Epithelial cell of prostate (primary cell): ENCODE measurements at regions not wholly inside any gene's neighbourhood (a gene's known extent, or its start where the extent isn't known, plus 50 kb on each side); places are given as distances from the start of the nearest gene placed in this dataset.
A peak's percentile ranks its signal among the peaks of the same experiment; 100 is the strongest.

Experiments
- DNase-seq: peaks from one replicate; pipeline ENCODE4 v3.0.0-alpha.2; 2011; ENCODE audit warnings: low read depth, low spot score
- H3K27ac ChIP-seq: fragments of 450-650 bp; 2 replicates; pipeline ENCODE4 v1.5.1; 2017; ENCODE audit warnings: mild to moderate bottlenecking

DNA sequence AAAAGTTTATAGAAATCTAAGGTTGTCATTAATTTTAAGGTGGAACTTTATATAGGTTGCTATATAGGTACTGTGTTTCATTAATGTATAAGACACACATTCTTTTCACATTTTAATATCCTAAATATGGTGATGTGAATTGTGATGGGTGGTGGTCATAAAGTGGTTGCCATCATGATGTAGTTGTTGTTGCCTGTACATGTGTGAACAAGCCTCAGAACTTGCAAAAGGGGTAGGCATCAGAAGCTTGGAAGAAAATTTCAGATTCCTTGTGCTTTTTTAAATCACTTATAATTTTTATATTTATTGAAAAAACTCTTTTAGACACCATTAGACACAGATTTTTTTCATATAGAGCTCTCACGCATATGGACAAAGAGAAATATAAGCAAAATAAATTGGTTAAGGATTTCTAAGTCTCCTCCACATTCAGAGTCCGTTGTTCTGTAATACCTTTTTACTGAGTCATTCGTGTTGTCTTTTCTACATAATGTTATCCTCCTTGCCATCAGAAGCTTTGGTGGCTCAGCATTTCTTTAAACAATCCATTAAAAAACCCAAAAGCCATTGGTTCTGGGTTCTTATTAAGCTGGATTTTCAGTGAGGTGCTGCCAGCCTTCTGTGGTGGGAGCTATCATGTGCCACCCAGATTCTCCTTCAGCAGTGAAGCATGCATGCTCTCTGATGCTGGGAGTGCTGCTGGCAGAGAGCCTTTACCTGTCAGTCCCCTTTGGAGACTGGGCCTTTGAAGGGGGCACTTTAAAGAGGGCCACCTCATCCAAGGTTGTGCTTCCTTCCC is 140.4 kb upstream of the GALNT15 start:
- DNase-seq, result no peak
- no peak overlapping the region for H3K27ac ChIP-seq

DNA sequence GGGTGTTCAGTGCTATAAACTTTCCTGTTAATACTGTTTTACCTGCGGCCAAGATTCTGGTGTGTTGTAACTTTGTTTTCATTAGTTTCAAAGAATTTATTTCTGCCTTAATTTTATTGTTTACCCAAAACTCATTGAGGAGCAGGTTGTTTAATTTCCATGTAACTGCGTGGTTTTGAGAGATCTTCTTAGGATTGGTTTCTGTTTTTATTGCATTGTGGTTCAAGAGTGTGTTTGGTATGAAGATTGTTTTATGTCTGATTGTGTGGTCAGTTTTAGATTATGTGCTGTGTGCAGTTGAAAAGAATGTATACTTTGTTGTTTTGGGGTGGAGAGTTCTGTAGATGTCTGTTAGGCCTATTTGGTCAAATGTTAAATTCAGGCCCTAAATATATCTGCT is 133.5 kb upstream of the GALNT15 start:
- no peak for DNase-seq
- no peak overlapping the region for H3K27ac ChIP-seq

DNA sequence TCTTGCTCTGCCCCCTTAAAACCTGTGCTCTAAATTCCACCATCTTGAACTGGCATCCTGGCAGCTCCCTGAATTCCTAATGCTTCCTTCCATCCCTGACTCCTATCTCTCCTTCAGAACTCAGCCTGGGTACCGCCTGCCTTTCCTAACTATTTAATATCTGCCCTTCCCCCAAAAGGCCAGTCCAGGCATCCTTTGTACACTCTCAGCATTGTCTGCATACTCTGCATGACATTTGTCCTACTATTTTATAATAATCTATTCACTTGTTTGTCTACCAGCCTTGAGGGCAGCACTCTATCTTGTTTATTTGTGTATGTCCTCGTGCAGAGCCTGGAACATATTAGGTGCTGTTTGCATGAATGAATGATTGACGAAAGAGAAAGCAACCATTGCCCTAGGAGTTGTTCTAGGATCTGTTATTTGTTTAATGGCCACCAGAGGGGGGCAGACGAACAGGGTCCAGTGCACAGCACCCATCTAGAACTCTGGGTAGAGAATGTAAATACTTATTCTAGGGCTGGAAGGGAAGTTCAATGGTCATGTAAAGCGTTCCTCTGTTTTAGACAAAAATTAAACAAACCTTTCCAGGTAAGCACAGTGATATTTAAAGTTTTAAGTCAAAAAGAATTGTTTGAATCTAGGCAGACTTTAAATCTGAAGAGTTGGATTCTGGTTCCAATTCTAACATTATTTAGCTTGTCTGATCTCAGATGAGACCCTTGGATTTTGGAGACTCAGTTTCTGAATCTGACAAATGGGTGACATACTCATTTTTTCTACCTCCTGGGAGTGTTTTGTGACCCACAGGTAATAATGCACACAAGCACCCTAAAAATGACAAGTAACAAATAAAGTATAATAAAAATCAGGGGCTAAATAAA is 125.8 kb upstream of the GALNT15 start:
- no peak for DNase-seq
- H3K27ac ChIP-seq, result no peak overlapping the region

DNA sequence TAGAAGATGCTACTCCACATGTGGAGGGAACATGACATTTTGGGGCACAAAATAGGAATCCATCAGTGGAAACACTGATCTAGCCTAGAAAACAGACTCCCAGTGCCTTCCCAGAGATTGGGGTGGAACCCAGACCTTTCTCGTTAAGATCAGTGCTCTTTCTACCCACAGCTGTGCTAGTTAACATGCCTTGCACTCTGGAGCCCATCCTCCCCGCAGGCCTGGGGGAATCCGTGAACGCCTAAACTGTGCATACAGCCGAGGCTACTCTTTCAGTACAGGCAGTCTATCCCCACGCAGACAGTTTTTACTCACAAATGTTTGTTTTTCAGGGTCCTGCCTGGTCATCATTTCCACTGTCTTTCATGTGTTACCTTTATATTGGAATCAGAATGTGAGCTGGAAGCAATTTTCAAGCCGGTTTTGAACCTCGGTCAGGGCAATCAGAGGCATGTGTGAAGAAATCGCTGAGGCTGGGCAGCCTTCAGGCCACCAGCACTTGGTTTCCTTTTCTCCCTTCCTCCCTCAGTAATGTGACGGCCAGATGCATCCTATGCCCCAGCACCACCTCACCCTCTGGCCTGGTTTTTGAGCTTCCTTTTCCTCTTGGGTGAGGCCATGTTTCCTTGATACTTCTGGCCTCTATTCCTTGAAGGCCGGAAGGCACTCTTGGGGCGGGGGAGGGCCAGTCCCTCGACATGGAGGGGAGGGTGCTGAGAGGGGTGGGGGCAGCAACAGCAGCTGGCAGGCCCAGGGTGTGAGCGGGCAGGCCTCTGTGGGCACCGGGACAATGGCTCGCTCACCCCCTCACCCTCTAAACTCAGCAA is 123.6 kb upstream of the GALNT15 start:
- no peak overlapping the region for H3K27ac ChIP-seq
- DNase-seq, result no peak

DNA sequence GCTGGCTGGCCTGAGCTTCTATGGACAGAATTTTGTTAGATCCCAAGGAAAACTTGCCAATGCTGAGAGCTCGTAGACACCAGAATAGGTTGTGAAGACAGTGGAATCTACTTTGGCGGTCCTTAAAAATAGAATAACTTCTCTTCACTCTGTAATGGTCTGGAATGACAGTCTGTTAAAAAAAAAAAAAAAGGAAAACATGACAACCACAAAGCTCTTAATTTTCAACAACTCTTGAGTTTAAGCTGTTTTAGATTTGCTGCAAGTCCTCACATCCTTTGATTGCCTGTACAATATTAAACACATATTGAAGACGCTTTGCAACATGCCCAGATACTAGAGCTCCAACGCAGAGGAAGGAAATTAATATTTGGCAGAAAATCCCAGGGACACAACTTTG is 122.8 kb upstream of the GALNT15 start:
- DNase-seq, result no peak
- H3K27ac ChIP-seq, result no peak overlapping the region

DNA sequence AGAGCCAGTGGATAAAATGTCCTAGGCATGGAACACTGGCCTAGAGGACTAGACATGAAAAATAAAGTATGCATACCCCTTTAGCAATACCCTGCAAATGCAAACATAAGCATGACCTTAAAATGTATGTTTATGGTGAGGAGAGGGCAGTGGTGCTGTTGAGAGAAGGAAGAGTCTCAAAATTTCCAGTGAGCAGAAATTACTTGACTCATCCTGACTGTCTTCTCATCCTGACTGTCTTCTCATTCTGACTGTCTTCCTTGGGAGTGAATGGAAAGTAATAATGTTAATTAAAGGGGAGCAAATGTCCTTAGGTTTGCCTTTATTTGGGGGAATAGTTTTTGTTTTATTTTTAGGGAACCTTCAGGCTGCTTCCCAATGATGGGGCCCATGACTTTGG is 121.5 kb upstream of the GALNT15 start:
- no peak overlapping the region for H3K27ac ChIP-seq
- no peak for DNase-seq

DNA sequence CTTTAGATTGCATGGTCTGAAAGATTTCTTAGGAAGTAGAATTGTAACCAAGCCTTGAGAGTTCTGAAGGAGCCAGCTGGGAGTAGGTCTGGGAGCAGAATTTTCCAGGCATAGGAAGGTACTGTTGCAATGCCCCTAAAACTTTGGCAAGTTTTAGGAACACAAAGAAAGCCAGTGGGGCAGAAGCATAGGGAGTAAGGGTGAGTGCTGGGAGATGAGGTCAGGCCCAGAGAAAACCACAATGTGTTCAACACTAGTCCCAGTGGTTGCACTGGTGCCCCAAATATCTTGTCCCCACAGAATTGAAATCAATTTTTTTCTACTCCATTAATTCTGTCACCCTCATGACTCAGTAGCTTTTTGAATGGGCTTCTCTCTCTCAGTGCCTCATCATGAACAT is 120.7 kb upstream of the GALNT15 start:
- H3K27ac ChIP-seq, result no peak overlapping the region
- no peak for DNase-seq

DNA sequence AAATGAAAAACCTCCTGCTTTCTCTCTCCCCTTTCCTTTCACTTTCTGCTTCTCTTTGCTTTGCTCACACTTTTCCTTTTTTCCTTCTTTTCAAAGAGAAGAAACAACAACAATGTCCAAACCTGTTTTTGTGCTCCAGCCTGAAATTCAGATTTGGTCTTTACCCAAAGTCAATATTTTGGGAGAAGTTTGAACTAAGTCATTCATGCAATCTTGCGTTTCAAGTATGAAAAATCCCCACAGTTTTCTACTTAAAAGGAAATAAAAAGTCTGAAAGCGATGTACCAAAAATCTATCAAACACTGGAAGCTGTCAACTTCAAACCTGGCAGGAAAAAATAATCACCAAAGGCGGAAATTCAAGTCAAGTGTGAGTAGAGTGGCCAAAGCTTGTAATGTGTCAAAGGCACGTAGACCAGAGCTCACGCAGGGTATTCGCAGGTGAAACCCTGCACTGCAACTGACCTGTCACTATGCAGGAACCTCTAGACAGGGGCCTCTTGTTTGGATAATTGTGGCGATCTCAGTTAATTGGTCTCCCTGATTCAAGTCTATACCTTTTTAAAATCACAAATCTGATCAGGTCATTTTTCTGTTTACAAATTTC is 118.8 kb upstream of the GALNT15 start:
- H3K27ac ChIP-seq, result peak overlapping the region; percentile 48
- DNase-seq, result no peak

DNA sequence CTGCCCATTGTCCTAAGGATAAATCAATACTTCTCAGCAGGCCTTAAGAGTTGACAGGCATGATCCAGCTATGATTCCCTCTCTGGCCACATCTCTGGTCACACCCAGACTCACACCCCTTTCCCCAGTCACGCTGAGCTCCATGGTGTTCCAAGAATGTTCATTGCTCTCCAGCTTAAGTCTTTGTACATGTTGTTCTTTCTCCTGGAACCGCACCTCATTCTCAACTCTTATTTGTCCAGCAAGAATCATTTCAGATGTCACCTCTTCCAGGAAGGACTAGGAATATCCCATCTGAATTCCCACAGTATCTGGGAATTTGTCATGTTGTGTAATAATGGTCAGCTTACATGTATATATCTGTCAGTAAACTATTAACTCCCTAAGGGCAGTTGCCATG is 118.3 kb upstream of the GALNT15 start:
- no peak for DNase-seq
- H3K27ac ChIP-seq, result peak overlapping the region; percentile 48

DNA sequence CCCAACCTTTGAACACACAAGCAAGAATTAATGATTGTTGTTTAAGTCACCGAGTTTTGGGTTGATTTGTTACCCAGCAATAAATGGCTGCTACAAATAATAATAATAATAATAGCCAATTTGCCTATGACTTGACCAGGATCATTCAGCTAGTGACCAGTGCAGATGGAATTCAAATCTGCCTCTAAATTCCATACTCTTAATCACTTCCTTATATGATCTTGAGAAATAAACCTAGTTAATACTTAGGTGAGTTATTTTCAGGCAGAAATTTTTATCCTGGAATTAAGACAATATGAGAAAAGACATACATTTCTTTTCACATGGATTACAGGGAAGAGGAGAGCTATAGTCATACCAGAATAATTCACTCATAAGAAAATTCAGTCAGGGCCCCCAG is 116.0 kb upstream of the GALNT15 start:
- peak overlapping the region; percentile 80 for H3K27ac ChIP-seq
- no peak for DNase-seq

DNA sequence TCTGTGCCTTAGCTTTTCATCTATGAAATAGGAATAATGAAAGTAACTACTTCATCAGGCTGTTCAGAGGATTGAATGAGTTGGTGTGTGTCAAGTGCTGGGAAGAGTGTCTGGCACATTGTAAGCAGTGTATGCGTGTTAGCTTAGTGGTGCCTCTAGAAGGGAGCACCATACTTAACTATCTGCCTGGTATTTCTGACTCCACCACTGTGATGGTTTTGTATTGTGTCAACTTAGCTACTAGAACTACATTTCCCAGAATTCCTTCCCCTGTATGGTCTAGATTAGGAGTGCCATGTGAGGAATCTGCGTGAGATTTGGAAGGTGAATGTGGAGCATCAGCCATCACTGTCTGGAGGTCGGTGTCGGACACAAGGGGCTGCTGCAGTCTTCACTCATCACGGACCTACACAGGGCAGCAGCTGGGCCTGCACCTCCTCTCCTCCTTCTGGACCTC is 115.4 kb upstream of the GALNT15 start:
- H3K27ac ChIP-seq, result peak overlapping the region; percentile 80
- no peak for DNase-seq

DNA sequence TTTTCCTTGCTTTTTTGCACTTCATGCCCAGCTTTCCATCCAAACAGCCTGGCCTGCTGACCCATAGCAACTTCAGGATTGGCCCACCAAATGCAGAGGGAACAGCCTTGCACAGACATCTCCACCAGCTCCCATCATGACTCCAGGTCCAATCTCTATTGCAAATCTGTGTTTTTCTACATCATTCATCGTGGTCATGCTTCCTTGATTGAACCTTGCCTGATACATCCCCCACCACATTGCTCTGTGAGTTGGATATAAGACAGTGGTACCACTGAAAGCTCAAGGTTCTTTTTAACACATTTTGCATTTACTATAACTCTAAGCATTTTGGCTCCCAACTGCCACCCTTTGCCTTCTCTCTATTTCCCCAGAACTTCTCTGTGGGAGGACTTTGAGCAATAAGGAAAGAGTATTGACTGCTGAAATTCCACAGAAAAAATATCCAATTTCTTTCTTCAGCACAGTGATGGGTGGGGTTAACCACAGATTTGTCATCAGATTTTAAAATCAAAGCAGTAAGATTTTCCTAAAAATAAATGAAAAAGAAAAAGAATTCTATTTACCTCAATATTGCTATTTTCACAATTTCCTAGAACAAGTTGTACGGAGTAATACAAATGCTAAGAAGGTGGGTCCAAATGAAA is 114.6 kb upstream of the GALNT15 start:
- H3K27ac ChIP-seq, result peak overlapping the region; percentile 80
- no peak for DNase-seq

DNA sequence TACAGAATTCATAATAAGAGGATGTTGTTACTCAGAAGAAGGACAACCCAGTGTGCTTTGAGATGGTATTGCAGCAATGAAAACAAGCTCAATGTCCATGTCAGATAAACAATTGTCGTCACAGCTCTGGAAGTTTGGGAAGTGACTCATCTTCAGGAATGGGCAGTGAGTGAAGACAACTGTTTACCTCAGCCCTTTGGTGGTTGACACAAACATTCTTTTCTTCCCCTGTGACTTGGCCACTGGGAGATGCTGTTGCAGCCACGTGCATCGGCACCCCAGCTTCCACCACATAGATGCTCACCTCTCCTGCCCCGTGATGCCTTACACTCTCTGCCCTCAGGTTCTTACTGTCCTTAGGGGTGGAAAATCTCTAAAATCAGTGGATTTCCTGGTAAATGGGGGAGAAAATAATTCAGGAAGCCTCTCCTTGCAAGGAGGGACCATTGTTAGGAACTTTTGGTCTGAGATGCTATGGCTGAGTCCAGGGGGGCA is 114.1 kb upstream of the GALNT15 start:
- DNase-seq, result peak; percentile 94

DNA sequence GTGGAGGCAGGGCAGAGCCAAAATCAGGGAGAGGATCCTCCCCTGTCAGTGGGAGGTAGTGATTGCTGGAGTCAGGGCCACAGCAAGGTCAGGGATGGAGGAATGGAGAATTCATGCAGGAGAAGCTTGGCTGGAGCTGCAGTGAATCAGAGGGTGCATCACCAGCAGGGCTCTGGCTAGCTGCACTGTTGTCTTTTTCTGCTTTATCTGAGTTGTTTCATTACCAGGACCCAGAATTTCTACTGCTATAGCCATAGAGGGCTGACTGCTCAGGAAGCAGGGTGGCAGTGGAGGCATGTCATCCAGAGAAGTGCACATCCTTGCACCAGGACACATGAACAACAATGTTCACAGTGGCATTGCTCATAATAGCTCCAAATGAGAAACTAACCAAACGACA is 113.5 kb upstream of the GALNT15 start:
- peak overlapping the region; percentile 80 for H3K27ac ChIP-seq
- DNase-seq, result no peak

More for the DNA sequence above, 114.1 kb upstream of the GALNT15 start:
- H3K27ac ChIP-seq, result peak overlapping the region; percentile 80

DNA sequence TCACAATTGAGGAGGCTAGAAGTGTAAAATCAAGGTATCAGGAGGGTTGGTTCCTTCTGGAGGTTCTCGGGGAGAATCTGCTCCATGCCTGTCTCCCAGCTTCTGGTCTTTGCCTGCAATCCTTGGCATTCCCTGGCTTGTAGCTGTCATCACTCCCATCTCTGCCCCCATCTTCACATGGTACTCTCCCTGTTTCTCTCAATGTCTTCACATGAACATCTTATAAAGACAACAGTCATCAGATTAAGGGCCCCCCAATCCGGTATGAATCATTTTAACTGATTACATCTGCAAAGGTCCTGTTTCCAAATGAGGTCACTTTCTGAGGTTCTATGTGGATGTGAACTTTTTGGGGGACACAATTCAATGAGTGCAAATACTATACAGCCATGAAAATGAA is 113.0 kb upstream of the GALNT15 start:
- H3K27ac ChIP-seq, result peak overlapping the region; percentile 80
- no peak for DNase-seq

DNA sequence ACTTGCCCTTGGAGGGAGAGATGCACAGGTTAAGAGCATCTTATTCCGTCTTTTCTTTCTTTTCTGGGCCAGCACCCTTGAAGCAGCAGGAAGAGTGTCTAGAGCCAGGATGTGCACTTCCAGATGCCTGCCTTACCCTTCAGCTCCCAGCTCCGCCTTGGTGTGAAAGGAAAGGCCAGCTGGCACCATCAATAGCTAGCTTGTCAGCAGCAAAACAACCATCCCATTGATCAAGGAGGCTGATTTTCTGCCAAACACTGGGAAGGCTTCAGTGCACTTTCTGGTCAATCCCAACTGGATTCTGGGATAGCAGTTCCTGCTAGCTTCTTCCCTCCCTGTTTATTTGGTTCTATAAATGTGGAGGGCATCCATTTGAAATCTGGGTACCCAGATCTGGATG is 110.9 kb upstream of the GALNT15 start:
- no peak overlapping the region for H3K27ac ChIP-seq
- no peak for DNase-seq

DNA sequence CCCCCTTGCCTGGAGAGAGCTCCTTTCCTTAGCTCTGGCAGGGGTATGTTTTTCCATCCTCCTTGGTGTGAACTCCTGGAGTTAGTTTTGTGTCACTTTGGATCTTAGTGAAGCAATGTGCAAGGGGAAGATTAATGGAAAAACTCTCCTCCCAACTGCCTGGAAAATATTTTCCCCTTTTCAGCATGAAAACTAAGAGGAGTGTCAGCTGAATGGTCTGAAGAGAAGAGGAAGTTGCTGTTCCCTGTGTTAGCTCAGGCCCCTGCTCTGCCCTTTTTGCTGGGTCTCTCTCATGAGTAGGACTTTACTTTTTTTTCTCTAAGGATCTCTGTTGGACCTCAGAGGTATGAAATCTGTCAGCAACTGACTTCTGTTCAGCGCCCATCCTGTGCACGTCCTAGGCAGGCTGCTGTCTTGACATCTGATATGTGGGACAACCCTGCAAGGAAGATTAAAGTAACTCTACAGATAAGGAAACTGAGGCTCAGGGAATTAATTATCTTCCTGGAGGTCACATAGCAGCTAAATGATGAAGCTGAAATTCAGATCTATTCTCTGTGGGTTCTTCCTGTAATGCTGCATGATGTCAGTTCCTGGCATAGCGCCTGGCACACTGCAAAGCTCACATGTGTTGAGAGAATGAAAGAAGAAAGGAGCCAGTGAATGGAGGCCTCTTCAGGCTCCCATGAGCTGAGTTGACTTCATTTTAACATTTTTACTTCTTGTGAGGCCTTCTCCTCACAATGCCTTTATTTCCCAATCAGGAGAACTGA is 109.7 kb upstream of the GALNT15 start:
- DNase-seq, result no peak
- H3K27ac ChIP-seq, result no peak overlapping the region

DNA sequence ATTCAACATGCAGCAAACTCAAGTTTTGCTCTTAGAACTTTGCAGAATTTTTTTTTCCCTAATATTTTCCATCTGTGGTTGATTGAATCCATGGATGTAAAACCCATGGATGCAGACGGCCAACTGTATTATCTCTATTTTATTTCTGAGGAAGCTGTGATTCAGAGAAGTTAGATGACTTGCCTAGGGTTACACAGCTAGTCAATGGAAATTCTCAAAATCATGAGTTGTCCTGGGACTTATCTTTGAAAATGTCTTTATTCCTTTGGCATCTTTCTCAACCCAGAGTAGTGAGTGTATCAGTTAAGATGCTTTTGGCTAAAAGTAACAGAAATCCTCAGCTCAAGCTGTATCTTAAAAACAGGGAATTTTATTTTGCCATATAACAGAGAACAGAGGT is 107.9 kb upstream of the GALNT15 start:
- DNase-seq, result no peak
- peak overlapping the region; percentile 67 for H3K27ac ChIP-seq

DNA sequence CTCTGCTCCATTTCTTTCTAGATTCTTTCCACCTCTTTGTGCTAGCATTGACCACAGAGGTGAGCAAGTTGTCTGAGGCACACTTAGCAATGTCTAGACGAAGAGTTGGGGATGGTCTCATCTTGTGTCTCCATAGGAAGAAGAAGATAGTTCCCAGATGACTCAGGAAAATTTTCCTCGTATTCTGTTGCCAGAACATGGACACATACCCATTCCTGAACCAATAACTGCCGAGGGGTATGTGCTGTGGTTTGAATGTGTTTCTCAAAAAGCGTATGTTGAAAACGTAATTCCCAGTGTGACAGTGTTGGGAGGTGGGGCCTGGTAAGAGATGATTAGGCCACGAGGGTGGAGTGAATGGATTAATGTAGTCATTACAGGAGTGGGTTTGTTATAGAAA is 107.5 kb upstream of the GALNT15 start:
- H3K27ac ChIP-seq, result peak overlapping the region; percentile 67
- no peak for DNase-seq
